H9 (cell line): ENCODE measurements at regions not wholly inside any gene's neighbourhood (a gene's known extent, or its start where the extent isn't known, plus 50 kb on each side); places are given as distances from the start of the nearest gene placed in this dataset.
A peak's percentile ranks its signal among the peaks of the same experiment; 100 is the strongest.

Experiments used
- DNase-seq: peaks from one replicate; pipeline ENCODE4 v3.0.0-alpha.2; 2017
- H2AFZ ChIP-seq: one replicate; pipeline ENCODE4 v1.6.1; 2013; ENCODE audit warnings: mild to moderate bottlenecking, low read length, control low read depth, moderate library complexity
- H2AK5ac ChIP-seq: 2 replicates; pipeline ENCODE4 v1.6.1; 2013; ENCODE audit warnings: low read length, control low read depth, mixed read lengths; ENCODE audit not compliant: insufficient read length
- H2BK120ac ChIP-seq: one replicate; pipeline ENCODE4 v1.6.1; 2013; ENCODE audit warnings: low read depth, mild to moderate bottlenecking, low read length, control low read depth, inconsistent platforms; ENCODE audit not compliant: poor library complexity, severe bottlenecking
- H2BK12ac ChIP-seq: 2 replicates; pipeline ENCODE4 v1.6.1; 2013; ENCODE audit warnings: low read length, control low read depth, mixed read lengths, low read depth; ENCODE audit not compliant: insufficient read length
- H2BK15ac ChIP-seq: 2 replicates; pipeline ENCODE4 v1.6.1; 2013; ENCODE audit warnings: low read depth, low read length, control low read depth
- H2BK20ac ChIP-seq: one replicate; pipeline ENCODE4 v1.6.1; 2013; ENCODE audit warnings: low read depth, mild to moderate bottlenecking, low read length, control low read depth, inconsistent platforms; ENCODE audit not compliant: poor library complexity, severe bottlenecking
- H2BK5ac ChIP-seq: 2 replicates; pipeline ENCODE4 v1.6.1; 2013; ENCODE audit warnings: low read length, control low read depth, mixed read lengths; ENCODE audit not compliant: insufficient read length
- H3K14ac ChIP-seq: 2 replicates; pipeline ENCODE4 v1.6.1; 2013; ENCODE audit warnings: low read length, control low read depth; ENCODE audit not compliant: insufficient read depth
- H3K18ac ChIP-seq: 2 replicates; pipeline ENCODE4 v1.6.1; 2013; ENCODE audit warnings: low read depth, mild to moderate bottlenecking, mixed read lengths, low read length, control low read depth; ENCODE audit not compliant: insufficient read length
- H3K23ac ChIP-seq: 2 replicates; pipeline ENCODE4 v1.6.1; 2013; ENCODE audit warnings: low read length, control low read depth, mixed read lengths, low read depth; ENCODE audit not compliant: insufficient read length
- H3K23me2 ChIP-seq: 2 replicates; pipeline ENCODE4 v1.6.1; 2013; ENCODE audit warnings: low read depth, mild to moderate bottlenecking, mixed read lengths, low read length, control low read depth; ENCODE audit not compliant: insufficient read length, poor library complexity, severe bottlenecking
- H3K27ac ChIP-seq: 2 replicates; pipeline ENCODE4 v1.5.1; 2013; ENCODE audit warnings: low read length, control low read depth, mixed read lengths, low read depth; ENCODE audit not compliant: insufficient read length
- H3K27me3 ChIP-seq: 2 replicates; pipeline ENCODE4 v1.6.1; 2013; ENCODE audit warnings: low read length, control low read depth, inconsistent platforms; ENCODE audit not compliant: insufficient read depth
- H3K4ac ChIP-seq: 2 replicates; pipeline ENCODE4 v1.6.1; 2013; ENCODE audit warnings: low read depth, mild to moderate bottlenecking, control low read depth, inconsistent platforms, low read length, moderate library complexity
- H3K4me1 ChIP-seq: 2 replicates; pipeline ENCODE4 v1.6.1; 2013; ENCODE audit warnings: low read length, control low read depth, inconsistent platforms; ENCODE audit not compliant: insufficient read depth
- H3K4me2 ChIP-seq: 2 replicates; pipeline ENCODE4 v1.6.1; 2013; ENCODE audit warnings: low read length, control low read depth, mixed read lengths; ENCODE audit not compliant: insufficient read length, insufficient read depth
- H3K56ac ChIP-seq: 2 replicates; pipeline ENCODE4 v1.6.1; 2013; ENCODE audit warnings: low read depth, mild to moderate bottlenecking, mixed read lengths, low read length, control low read depth; ENCODE audit not compliant: insufficient read length
- H3K79me1 ChIP-seq: 2 replicates; pipeline ENCODE4 v1.6.1; 2013; ENCODE audit warnings: low read depth, mild to moderate bottlenecking, moderate library complexity, low read length, control low read depth, inconsistent platforms; ENCODE audit not compliant: insufficient read depth, poor library complexity, severe bottlenecking
- H3K79me2 ChIP-seq: 2 replicates; pipeline ENCODE4 v1.6.1; 2013; ENCODE audit warnings: low read length, control low read depth, inconsistent platforms; ENCODE audit not compliant: insufficient read depth
- H3K9ac ChIP-seq: 2 replicates; pipeline ENCODE4 v1.6.1; 2013; ENCODE audit warnings: low read length, control low read depth, mixed read lengths; ENCODE audit not compliant: insufficient read length; ENCODE audit errors: extremely low read depth
- H3K9me3 ChIP-seq: one replicate; pipeline ENCODE4 v1.6.1; 2013; ENCODE audit warnings: low read depth, low read length, inconsistent platforms; ENCODE audit not compliant: control insufficient read depth
- H3T11ph ChIP-seq: one replicate; pipeline ENCODE4 v1.6.1; 2013; ENCODE audit warnings: mild to moderate bottlenecking, low read length, control low read depth, inconsistent platforms
- H4K20me1 ChIP-seq: one replicate; pipeline ENCODE4 v1.6.1; 2013; ENCODE audit not compliant: control insufficient read depth, insufficient read length, insufficient read depth
- H4K5ac ChIP-seq: 2 replicates; pipeline ENCODE4 v1.6.1; 2013; ENCODE audit warnings: low read depth, mild to moderate bottlenecking, mixed read lengths, low read length, control low read depth; ENCODE audit not compliant: insufficient read length
- H4K8ac ChIP-seq: replicated peaks from 2 replicates; pipeline ENCODE4 v1.6.1; 2013; ENCODE audit warnings: low read length, control low read depth, mixed read lengths, low read depth; ENCODE audit not compliant: insufficient read length
- H4K91ac ChIP-seq: 2 replicates; pipeline ENCODE4 v1.6.1; 2013; ENCODE audit warnings: low read depth, mild to moderate bottlenecking, moderate library complexity, mixed read lengths, low read length, control low read depth; ENCODE audit not compliant: insufficient read length
- H3K27ac Mint-ChIP-seq, 3 experiments: 2 replicates in 2 of 3; 3 replicates in 1 of 3; pipeline ENCODE4 v1.8.0; 2020 to 2021; ENCODE audit warnings: mixed read lengths in 3 of 3, mild to moderate bottlenecking in 1 of 3, moderate library complexity in 1 of 3
- H3K27me3 Mint-ChIP-seq: 2 replicates; pipeline ENCODE4 v1.8.0; 2021; ENCODE audit warnings: low read depth, mild to moderate bottlenecking, moderate library complexity, mixed read lengths
- H3K36me3 Mint-ChIP-seq, 3 experiments: 2 replicates in 2 of 3; 3 replicates in 1 of 3; pipeline ENCODE4 v1.8.0; 2020 to 2021; ENCODE audit warnings: low read depth in 3 of 3, mixed read lengths in 3 of 3; ENCODE audit not compliant: insufficient read depth in 1 of 3
- H3K4me1 Mint-ChIP-seq, 2 experiments: 2 replicates each; pipeline ENCODE4 v1.8.0; 2020; ENCODE audit warnings: mixed read lengths in 2 of 2
- H3K4me3 Mint-ChIP-seq, 2 experiments: 2 replicates in 1 of 2; 3 replicates in 1 of 2; pipeline ENCODE4 v1.8.0; 2020 to 2021; ENCODE audit warnings: mild to moderate bottlenecking in 2 of 2, mixed read lengths in 2 of 2, moderate library complexity in 1 of 2
- H3K9me3 Mint-ChIP-seq, 2 experiments: 2 replicates in 1 of 2; 3 replicates in 1 of 2; pipeline ENCODE4 v1.8.0; 2020; ENCODE audit warnings: mild to moderate bottlenecking in 2 of 2, mixed read lengths in 2 of 2, moderate library complexity in 1 of 2
- CTCF ChIP-seq: fragments of 200-600 bp; sonication (generic); conservative IDR thresholded peaks from 3 replicates; pipeline ENCODE4 v1.8.0; 2021; ENCODE audit warnings: antibody characterized with exemption, mild to moderate bottlenecking
- WGBS: extraction: QIAGEN DNeasy Blood & Tissue Kit; methylation state at CpG from one replicate; pipeline ENCODE4 v1.1.7; 2013; ENCODE audit warnings: missing lambda C conversion rate, low lambda C conversion rate, mixed read lengths; ENCODE audit not compliant: insufficient read length; ENCODE audit errors: extremely low coverage; 5-methylcytosine and 5-hydroxymethylcytosine counted together

DNA sequence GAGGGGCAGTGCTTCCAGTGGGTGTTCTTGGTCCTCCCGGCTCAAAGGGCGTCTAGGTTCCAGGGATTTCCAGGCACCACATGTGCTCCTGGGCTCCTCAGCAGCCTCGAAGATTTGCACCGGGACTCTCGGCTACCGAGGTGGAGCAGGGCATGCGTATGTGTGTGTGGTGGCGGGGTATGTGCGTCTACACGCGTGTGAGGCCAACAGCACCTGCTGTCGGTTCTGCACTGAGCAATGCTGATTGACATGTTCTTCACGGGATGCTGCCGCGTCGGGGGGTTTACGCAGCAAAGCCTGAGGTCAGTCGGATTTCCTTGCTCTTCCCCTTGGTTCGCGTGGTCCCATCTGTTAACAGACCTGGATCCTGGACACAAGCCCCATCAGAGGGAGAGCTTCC is 119.8 kb downstream of the NDUFA10 start:
- H2BK15ac ChIP-seq, result no peak overlapping the region
- Mint-ChIP-seq H3K36me3 (peaks cover 0 to 5% (median 5%) of the 10 kb centered on the region in 3 experiments; a peak in 4 of 7 replicates), H3K4me1 (peaks cover 27 to 30% of the 10 kb centered on the region in 2 experiments), H3K9me3 (peaks cover 8 to 11% of the 10 kb centered on the region in 2 experiments; a peak in 4 of 5 replicates), H3K27me3 (peaks cover 8% of the 10 kb centered on the region), H3K4me3 (no peak overlapping the region), H3K27ac (no peak overlapping the region)
- peaks cover 8% of the 10 kb centered on the region; the same call in 1 of the 2 replicates for H3K4me1 ChIP-seq
- no peak overlapping the region for H3K56ac ChIP-seq
- no peak overlapping the region for H3K27ac ChIP-seq
- H3K27me3 ChIP-seq, result no peaks in the 10 kb centered on the region
- no peak overlapping the region for H3T11ph ChIP-seq
- no peak overlapping the region for H4K91ac ChIP-seq
- no peak overlapping the region for H2AFZ ChIP-seq
- H3K23ac ChIP-seq, result no peak overlapping the region
- H3K79me2 ChIP-seq, result no peaks in the 10 kb centered on the region
- no peaks in the 10 kb centered on the region for H3K79me1 ChIP-seq
- H2BK20ac ChIP-seq, result no peak overlapping the region
- WGBS, result no CpG with 5 or more reads among the region's 20 CpGs
- no peak overlapping the region for H3K14ac ChIP-seq
- H2AK5ac ChIP-seq, result no peak overlapping the region
- H3K23me2 ChIP-seq, result peaks cover 2% of the 10 kb centered on the region
- no peak overlapping the region for H2BK120ac ChIP-seq
- peak; percentile 10 for DNase-seq
- H4K8ac ChIP-seq, result no peak overlapping the region
- H3K9me3 ChIP-seq, result no peaks in the 10 kb centered on the region
- no peak overlapping the region for H3K4ac ChIP-seq
- no peak overlapping the region for H4K5ac ChIP-seq
- H2BK12ac ChIP-seq, result no peak overlapping the region
- H4K20me1 ChIP-seq, result no peaks in the 10 kb centered on the region
- no peak overlapping the region for H2BK5ac ChIP-seq
- H3K4me2 ChIP-seq, result no peak overlapping the region
- no peak for TF ChIP-seq CTCF
- no peak overlapping the region for H3K9ac ChIP-seq
- no peak overlapping the region for H3K18ac ChIP-seq
